ENCODE measurements at regions not wholly inside any gene's neighbourhood (a gene's known extent, or its start where the extent isn't known, plus 50 kb on each side); places are given as distances from the start of the nearest gene placed in this dataset.

- TF ChIP-seq, protein P1, sequence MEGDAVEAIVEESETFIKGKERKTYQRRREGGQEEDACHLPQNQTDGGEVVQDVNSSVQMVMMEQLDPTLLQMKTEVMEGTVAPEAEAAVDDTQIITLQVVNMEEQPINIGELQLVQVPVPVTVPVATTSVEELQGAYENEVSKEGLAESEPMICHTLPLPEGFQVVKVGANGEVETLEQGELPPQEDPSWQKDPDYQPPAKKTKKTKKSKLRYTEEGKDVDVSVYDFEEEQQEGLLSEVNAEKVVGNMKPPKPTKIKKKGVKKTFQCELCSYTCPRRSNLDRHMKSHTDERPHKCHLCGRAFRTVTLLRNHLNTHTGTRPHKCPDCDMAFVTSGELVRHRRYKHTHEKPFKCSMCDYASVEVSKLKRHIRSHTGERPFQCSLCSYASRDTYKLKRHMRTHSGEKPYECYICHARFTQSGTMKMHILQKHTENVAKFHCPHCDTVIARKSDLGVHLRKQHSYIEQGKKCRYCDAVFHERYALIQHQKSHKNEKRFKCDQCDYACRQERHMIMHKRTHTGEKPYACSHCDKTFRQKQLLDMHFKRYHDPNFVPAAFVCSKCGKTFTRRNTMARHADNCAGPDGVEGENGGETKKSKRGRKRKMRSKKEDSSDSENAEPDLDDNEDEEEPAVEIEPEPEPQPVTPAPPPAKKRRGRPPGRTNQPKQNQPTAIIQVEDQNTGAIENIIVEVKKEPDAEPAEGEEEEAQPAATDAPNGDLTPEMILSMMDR (IDR thresholded peaks at IDR 0.05): no peak
- TF ChIP-seq POLR2A (IDR thresholded peaks at IDR 0.05): no peak
These were observed 877.3 kb downstream of the BRD1 start for GRCh38 chr22:48950151-48950915.

Measured in adrenal gland (tissue), 5 donors.